HG02588 (cell line): ENCODE measurements at regions not wholly inside any gene's neighbourhood (a gene's known extent, or its start where the extent isn't known, plus 50 kb on each side); places are given as distances from the start of the nearest gene placed in this dataset.

ENCODE experiments used
- ATAC-seq: cut with Tn5 transposase; IDR thresholded peaks from one replicate; pipeline ENCODE4 v1.9.1; 2021; ENCODE audit warnings: mild to moderate bottlenecking, moderate library complexity; ENCODE audit not compliant: unreplicated experiment

GRCh38 chr1:60151311-60151710, 77.7 kb upstream of the C1orf87 start:
- no peak for ATAC-seq

GRCh38 chr1:60149251-60149650, 75.7 kb upstream of the C1orf87 start:
- ATAC-seq = no peak

GRCh38 chr1:60146884-60147283, 73.3 kb upstream of the C1orf87 start:
- ATAC-seq = no peak

GRCh38 chr1:60145771-60146170, 72.2 kb upstream of the C1orf87 start:
- no peak for ATAC-seq

GRCh38 chr1:60141743-60142142, 68.2 kb upstream of the C1orf87 start:
- ATAC-seq = no peak

- ATAC-seq = no peak
These were observed 67.7 kb upstream of the C1orf87 start for GRCh38 chr1:60141276-60141675.

- no peak for ATAC-seq
These were observed 63.8 kb upstream of the C1orf87 start for GRCh38 chr1:60137406-60137805.

GRCh38 chr1:60136395-60136794, 62.8 kb upstream of the C1orf87 start:
- ATAC-seq = no peak

- ATAC-seq = no peak
These were observed 61.1 kb upstream of the C1orf87 start for GRCh38 chr1:60134716-60135115.

- no peak for ATAC-seq
These were observed 60.3 kb upstream of the C1orf87 start for GRCh38 chr1:60133848-60134247.

GRCh38 chr1:60133000-60133673, 59.6 kb upstream of the C1orf87 start:
- no peak for ATAC-seq

GRCh38 chr1:60132108-60132507, 58.5 kb upstream of the C1orf87 start:
- ATAC-seq = no peak

- no peak for ATAC-seq
These were observed 57.1 kb upstream of the C1orf87 start for GRCh38 chr1:60130703-60131102.

- ATAC-seq = no peak
These were observed 56.3 kb upstream of the C1orf87 start for GRCh38 chr1:60129911-60130310.

GRCh38 chr1:60126723-60127122, 53.2 kb upstream of the C1orf87 start:
- ATAC-seq = no peak
